ENCODE measurements at regions not wholly inside any gene's neighbourhood (a gene's known extent, or its start where the extent isn't known, plus 50 kb on each side); places are given as distances from the start of the nearest gene placed in this dataset.
"Not testable (repeated sequence)": the region's sequence is repeated elsewhere in the genome, so short reads cannot be mapped to it uniquely, and the experiment has no call there.

GRCh38 chr1:185539277-185539943 is 194.8 kb upstream of the HMCN1 start:
- DNase-seq (ENCODE audit: low spot score), result no peak

GRCh38 chr1:185538309-185538898 is 195.8 kb upstream of the HMCN1 start:
- DNase-seq (ENCODE audit: low spot score), result not testable (repeated sequence)

GRCh38 chr1:185537596-185537995 is 196.6 kb upstream of the HMCN1 start:
- DNase-seq (ENCODE audit: low spot score), result no peak

- no peak for DNase-seq (ENCODE audit: low spot score)
Observed at GRCh38 chr1:185536165-185536920, 197.8 kb upstream of the HMCN1 start.

GRCh38 chr1:185535621-185536020 is 198.6 kb upstream of the HMCN1 start:
- DNase-seq (ENCODE audit: low spot score), result no peak

GRCh38 chr1:185534801-185535200 is 199.4 kb upstream of the HMCN1 start:
- peak; percentile 16 for DNase-seq (ENCODE audit: low spot score)

GRCh38 chr1:185533596-185533995 is 200.6 kb upstream of the HMCN1 start:
- no peak for DNase-seq (ENCODE audit: low spot score)

GRCh38 chr1:185532856-185533255 is 201.3 kb upstream of the HMCN1 start:
- DNase-seq (ENCODE audit: low spot score), result no peak

GRCh38 chr1:185531838-185532237 is 202.4 kb upstream of the HMCN1 start:
- no peak for DNase-seq (ENCODE audit: low spot score)

GRCh38 chr1:185530215-185530614 is 204.0 kb upstream of the HMCN1 start:
- DNase-seq (ENCODE audit: low spot score), result no peak

- no peak for DNase-seq (ENCODE audit: low spot score)
Observed at GRCh38 chr1:185529673-185530072, 204.5 kb upstream of the HMCN1 start.

GRCh38 chr1:185528084-185528676 is 206.0 kb upstream of the HMCN1 start:
- peak; percentile 5 for DNase-seq (ENCODE audit: low spot score)

- no peak for DNase-seq (ENCODE audit: low spot score)
Observed at GRCh38 chr1:185526344-185527307, 207.6 kb upstream of the HMCN1 start.

GRCh38 chr1:185520188-185520920 is 203.3 kb upstream of the IVNS1ABP start:
- DNase-seq (ENCODE audit: low spot score), result no peak

- no peak for DNase-seq (ENCODE audit: low spot score)
Observed at GRCh38 chr1:185517808-185518419, 200.9 kb upstream of the IVNS1ABP start.

GRCh38 chr1:185517301-185517700 is 200.3 kb upstream of the IVNS1ABP start:
- DNase-seq (ENCODE audit: low spot score), result not testable (repeated sequence)

GRCh38 chr1:185515696-185516095 is 198.7 kb upstream of the IVNS1ABP start:
- DNase-seq (ENCODE audit: low spot score), result no peak

GRCh38 chr1:185514311-185514710 is 197.3 kb upstream of the IVNS1ABP start:
- no peak for DNase-seq (ENCODE audit: low spot score)

GRCh38 chr1:185512442-185512841 is 195.4 kb upstream of the IVNS1ABP start:
- DNase-seq (ENCODE audit: low spot score), result no peak

- DNase-seq (ENCODE audit: low spot score), result no peak
Observed at GRCh38 chr1:185501099-185501498, 184.1 kb upstream of the IVNS1ABP start.
